ENCODE measurements at regions not wholly inside any gene's neighbourhood (a gene's known extent, or its start where the extent isn't known, plus 50 kb on each side); places are given as distances from the start of the nearest gene placed in this dataset.

DNA sequence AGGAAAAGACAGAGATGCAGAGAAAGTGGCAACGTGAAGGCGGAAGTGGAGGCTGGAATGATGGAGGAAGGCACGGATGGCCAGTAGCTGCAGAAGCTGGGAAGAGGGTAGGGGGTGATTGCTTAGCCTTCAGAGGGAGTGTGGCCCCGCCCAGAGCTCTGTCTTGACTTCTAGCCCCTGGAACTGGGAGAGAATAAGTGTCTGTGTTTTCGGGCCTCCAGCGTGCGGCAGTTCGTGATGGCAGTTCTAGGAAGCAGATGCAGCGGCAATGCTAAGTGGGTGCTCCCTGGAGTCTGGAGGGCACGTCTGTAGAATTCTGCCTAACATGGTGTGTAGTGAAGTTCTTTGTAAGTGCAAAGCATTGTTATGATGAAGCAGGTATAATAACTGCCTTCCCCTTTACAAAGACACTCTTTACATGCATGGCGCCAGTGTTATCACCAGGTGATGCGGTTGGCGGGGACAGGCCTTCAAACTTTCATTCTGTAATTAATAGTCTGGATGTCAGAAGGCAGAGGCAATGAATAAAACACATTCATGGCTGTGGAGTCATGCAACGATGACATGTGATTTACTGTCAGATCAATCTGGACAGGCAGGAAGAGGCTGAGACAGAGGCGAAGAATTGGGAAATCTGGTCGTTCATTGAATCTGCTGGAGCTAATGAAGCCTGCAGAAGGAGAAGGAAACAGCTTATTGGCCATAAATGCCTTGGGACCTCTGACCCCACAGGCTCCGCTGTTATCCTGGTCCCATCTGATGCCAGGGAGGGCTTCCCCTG is 228.6 kb downstream of the GLRX3 start:
- H3K4me3 Mint-ChIP-seq = no peak overlapping the region
- no peaks in the 10 kb centered on the region for H3K4me1 Mint-ChIP-seq
- H3K27ac Mint-ChIP-seq = no peak overlapping the region
- no peaks in the 10 kb centered on the region for H3K27me3 Mint-ChIP-seq
- ATAC-seq = no peak
- H3K9me3 Mint-ChIP-seq = peaks cover 5% of the 10 kb centered on the region
- no peaks in the 10 kb centered on the region for H3K36me3 Mint-ChIP-seq

- Mint-ChIP-seq H3K36me3 (no peaks in the 10 kb centered on the region), H3K9me3 (peaks cover 2% of the 10 kb centered on the region), H3K4me1 (no peaks in the 10 kb centered on the region), H3K4me3 (no peak overlapping the region), H3K27ac (no peak overlapping the region), H3K27me3 (no peaks in the 10 kb centered on the region)
- ATAC-seq = no peak
Observed at GRCh38 chr10:130368761-130369560, 232.8 kb downstream of the GLRX3 start.

DNA sequence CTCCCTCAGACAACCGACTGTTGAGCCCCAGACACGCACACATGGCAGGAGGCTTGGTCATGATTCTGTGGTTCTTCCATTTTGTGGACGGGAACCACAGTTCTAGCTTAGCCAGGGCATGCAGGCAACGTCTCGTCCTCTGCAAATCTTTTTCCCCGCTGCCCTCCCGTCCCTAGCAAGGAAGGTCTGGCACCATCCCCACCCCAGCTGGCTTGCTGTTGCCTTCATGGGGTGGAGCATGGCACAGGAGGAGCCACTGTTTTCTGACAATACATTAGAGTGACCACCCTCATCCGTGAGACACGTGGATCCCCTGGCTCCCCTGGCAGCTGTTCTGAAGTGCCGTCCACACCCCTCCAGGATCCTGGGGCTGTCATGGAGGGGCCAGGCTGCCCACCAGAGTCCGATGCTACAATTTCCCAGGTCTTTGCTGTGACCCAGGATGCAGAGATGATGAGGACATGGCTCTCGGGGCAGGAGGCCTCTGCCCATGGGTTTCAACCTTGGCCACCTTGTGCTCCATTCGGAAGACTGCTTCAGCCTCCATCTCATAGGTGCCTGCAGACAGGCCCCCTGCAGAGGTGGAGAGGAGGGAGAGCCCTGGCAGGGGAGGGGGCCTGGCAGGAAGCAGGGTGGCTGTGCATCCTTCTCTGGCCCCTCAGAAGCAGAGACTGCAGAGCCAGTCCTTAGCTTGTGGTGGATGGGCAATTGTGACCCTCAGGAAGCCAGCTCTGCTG is 233.6 kb downstream of the GLRX3 start:
- Mint-ChIP-seq H3K27ac (no peak overlapping the region), H3K36me3 (no peaks in the 10 kb centered on the region), H3K4me3 (no peak overlapping the region), H3K4me1 (no peaks in the 10 kb centered on the region), H3K9me3 (peaks cover 2% of the 10 kb centered on the region), H3K27me3 (no peaks in the 10 kb centered on the region)
- no peak for ATAC-seq

- no peak for ATAC-seq
- H3K9me3 Mint-ChIP-seq = peaks cover 2% of the 10 kb centered on the region
- no peaks in the 10 kb centered on the region for H3K36me3 Mint-ChIP-seq
- no peak overlapping the region for H3K4me3 Mint-ChIP-seq
- H3K4me1 Mint-ChIP-seq = no peaks in the 10 kb centered on the region
- H3K27me3 Mint-ChIP-seq = no peaks in the 10 kb centered on the region
- H3K27ac Mint-ChIP-seq = no peak overlapping the region
Observed at GRCh38 chr10:130370721-130371120, 234.5 kb downstream of the GLRX3 start.

DNA sequence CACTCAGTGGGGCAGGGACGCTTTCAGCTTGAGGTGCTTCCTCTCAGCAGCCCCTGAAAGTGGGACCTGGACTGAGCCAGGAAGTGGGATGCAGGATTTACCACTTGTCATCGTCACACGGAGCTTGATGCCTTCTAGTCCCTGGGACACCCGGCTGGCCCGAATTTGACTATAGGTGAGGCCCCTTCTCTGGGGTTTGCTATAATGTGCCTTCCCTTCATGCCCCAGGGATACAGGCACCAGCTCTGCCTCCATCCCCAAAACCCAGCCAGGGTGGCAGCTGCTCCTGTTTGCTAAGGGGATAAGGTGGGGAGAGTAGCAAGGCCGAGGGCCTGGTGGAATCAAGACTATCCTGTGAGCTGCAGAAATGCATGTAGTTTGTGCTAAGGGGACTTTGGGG is 235.0 kb downstream of the GLRX3 start:
- Mint-ChIP-seq H3K4me1 (no peaks in the 10 kb centered on the region), H3K27me3 (no peaks in the 10 kb centered on the region), H3K4me3 (no peak overlapping the region), H3K9me3 (peaks cover 2% of the 10 kb centered on the region), H3K27ac (no peak overlapping the region), H3K36me3 (no peaks in the 10 kb centered on the region)
- no peak for ATAC-seq

DNA sequence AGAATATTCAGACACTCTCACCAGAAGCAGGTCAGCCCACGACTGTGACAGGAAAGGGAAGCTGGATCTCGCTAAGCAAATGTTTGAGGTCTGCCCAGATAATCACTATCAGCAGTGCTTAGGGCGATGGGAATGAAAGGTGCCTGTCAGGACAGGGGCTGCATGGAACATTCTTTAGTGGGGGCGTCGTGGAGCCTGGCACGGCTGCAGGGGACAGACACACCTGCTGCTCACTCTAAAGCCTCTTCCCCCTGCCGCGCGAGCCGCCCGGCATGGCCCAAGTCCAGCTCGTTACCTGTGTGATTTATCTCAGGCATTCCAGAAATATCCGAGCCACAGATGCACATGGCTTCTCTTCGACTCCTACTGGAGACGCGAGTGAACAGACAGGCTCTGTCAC is 235.5 kb downstream of the GLRX3 start:
- H3K27me3 Mint-ChIP-seq = no peaks in the 10 kb centered on the region
- H3K9me3 Mint-ChIP-seq = peaks cover under 1% of the 10 kb centered on the region
- H3K36me3 Mint-ChIP-seq = no peaks in the 10 kb centered on the region
- H3K4me3 Mint-ChIP-seq = no peak overlapping the region
- ATAC-seq = no peak
- H3K4me1 Mint-ChIP-seq = no peaks in the 10 kb centered on the region
- H3K27ac Mint-ChIP-seq = no peak overlapping the region

DNA sequence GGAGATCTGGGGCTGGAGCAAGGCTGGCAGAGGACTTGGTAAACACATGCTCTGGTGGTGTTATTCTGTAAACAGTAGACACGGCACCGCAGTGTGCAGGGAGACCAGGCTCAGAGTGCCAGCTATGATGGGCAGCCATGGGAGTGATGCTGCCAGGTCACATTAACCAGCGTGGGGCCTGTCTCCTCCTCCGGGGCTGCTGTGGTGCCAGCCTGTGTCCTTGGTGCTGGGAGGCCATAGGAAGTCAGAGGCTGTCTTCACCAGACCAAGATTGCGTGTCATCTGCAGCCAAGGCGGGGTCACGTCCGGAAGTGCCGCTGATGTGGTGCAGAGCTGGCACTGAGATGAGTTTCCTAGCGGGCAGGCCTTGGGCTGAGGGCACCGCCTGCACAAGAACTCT is 236.0 kb downstream of the GLRX3 start:
- Mint-ChIP-seq H3K4me1 (no peaks in the 10 kb centered on the region), H3K27ac (no peak overlapping the region), H3K36me3 (no peaks in the 10 kb centered on the region)

DNA sequence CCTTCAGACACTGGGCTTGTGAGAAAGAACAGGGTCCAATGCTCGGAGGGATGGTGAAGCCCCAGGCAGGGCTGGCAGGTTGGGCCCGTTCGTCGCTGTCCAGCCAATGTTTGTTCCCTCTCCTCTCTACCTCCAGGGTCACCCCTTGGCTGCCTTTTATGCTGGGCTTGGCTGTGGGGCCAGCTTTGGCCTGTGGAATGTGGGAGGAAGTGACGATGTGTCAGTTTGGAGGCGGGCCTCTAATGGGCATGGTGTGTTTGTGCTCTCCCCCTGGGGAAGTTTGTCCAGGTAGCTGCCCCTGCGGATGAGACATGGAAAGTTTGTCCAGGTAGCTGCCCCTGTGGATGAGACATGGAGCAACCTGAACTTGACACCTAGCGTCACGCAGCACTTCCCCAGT is 236.7 kb downstream of the GLRX3 start:
- H3K9me3 Mint-ChIP-seq = no peaks in the 10 kb centered on the region
- ATAC-seq = no peak
- H3K4me1 Mint-ChIP-seq = no peaks in the 10 kb centered on the region
- H3K27me3 Mint-ChIP-seq = no peaks in the 10 kb centered on the region
- no peak overlapping the region for H3K27ac Mint-ChIP-seq
- H3K36me3 Mint-ChIP-seq = no peaks in the 10 kb centered on the region
- no peak overlapping the region for H3K4me3 Mint-ChIP-seq

More for the DNA sequence above, 236.0 kb downstream of the GLRX3 start:
- Mint-ChIP-seq H3K4me3 (no peak overlapping the region), H3K27me3 (no peaks in the 10 kb centered on the region), H3K9me3 (no peaks in the 10 kb centered on the region)
- ATAC-seq = no peak

- H3K4me3 Mint-ChIP-seq = no peak overlapping the region
- H3K4me1 Mint-ChIP-seq = no peaks in the 10 kb centered on the region
- H3K27ac Mint-ChIP-seq = no peak overlapping the region
- no peak for ATAC-seq
- no peaks in the 10 kb centered on the region for H3K36me3 Mint-ChIP-seq
- peaks cover 2% of the 10 kb centered on the region for H3K9me3 Mint-ChIP-seq
- peaks cover 13% of the 10 kb centered on the region for H3K27me3 Mint-ChIP-seq
Observed at GRCh38 chr10:130377986-130378540, 241.9 kb downstream of the GLRX3 start.

- Mint-ChIP-seq H3K4me1 (no peaks in the 10 kb centered on the region), H3K27ac (no peak overlapping the region), H3K4me3 (no peak overlapping the region), H3K9me3 (peaks cover 7% of the 10 kb centered on the region), H3K27me3 (peaks cover 13% of the 10 kb centered on the region), H3K36me3 (no peaks in the 10 kb centered on the region)
- ATAC-seq = no peak
Observed at GRCh38 chr10:130378556-130379400, 242.6 kb downstream of the GLRX3 start.

DNA sequence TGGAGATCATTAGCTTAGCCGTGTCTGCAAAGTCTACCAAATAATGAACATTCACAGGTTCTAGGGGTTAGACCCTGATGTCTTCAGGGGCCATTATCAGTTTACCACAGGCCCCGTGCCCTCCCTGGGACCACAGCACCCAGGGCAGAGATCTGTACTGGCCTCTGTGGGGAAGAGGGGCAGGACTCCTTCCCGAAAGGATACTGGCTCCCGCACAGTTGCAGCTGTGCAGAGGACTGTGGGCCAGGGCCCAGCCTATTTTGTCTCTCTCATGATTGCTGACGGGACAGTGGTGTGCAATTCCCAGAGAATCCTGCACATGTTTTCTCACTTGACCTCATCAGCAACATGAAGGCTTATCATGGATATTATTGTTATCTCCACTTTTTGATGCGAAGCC is 243.9 kb downstream of the GLRX3 start:
- H3K4me3 Mint-ChIP-seq = no peak overlapping the region
- no peaks in the 10 kb centered on the region for H3K4me1 Mint-ChIP-seq
- no peak overlapping the region for H3K27ac Mint-ChIP-seq
- peaks cover 13% of the 10 kb centered on the region for H3K27me3 Mint-ChIP-seq
- H3K9me3 Mint-ChIP-seq = peaks cover 15% of the 10 kb centered on the region
- no peaks in the 10 kb centered on the region for H3K36me3 Mint-ChIP-seq
- ATAC-seq = no peak

GRCh38 chr10:130382031-130382430 is 245.8 kb downstream of the GLRX3 start:
- Mint-ChIP-seq H3K9me3 (peaks cover 20% of the 10 kb centered on the region), H3K27me3 (peaks cover 13% of the 10 kb centered on the region), H3K4me3 (no peak overlapping the region), H3K4me1 (no peaks in the 10 kb centered on the region), H3K27ac (no peak overlapping the region), H3K36me3 (no peaks in the 10 kb centered on the region)
- no peak for ATAC-seq

- Mint-ChIP-seq H3K36me3 (no peaks in the 10 kb centered on the region), H3K27me3 (peaks cover 15% of the 10 kb centered on the region)
- no peak for ATAC-seq
Observed at GRCh38 chr10:130387936-130388580, 251.9 kb downstream of the GLRX3 start.

DNA sequence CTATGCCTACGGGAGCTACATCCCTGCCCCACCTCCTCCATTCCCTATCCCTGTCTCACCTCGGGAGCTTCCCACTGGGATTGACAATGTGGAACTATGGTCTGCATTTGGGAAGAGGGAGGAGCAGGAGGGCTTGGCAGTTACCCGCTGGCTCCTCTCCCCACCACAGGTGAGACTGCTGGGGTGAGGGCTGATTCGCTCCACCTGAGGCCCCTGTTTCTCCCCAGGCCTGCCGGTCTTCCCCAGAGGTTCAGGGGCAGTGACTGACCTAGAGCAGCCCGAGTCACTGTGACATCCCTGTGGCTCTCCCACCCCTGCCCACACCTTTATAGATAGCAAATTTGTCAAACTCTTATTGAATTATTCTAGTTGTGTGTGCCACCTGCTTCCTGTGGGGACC is 252.6 kb downstream of the GLRX3 start:
- Mint-ChIP-seq H3K27ac (no peak overlapping the region), H3K9me3 (peaks cover 21% of the 10 kb centered on the region), H3K36me3 (no peaks in the 10 kb centered on the region), H3K4me1 (no peaks in the 10 kb centered on the region), H3K27me3 (peaks cover 15% of the 10 kb centered on the region), H3K4me3 (no peak overlapping the region)
- ATAC-seq = no peak

More at GRCh38 chr10:130387936-130388580, 251.9 kb downstream of the GLRX3 start:
- Mint-ChIP-seq H3K9me3 (peaks cover 21% of the 10 kb centered on the region), H3K4me3 (no peak overlapping the region), H3K27ac (no peak overlapping the region), H3K4me1 (no peaks in the 10 kb centered on the region)
